ENCODE measurements at regions not wholly inside any gene's neighbourhood (a gene's known extent, or its start where the extent isn't known, plus 50 kb on each side); places are given as distances from the start of the nearest gene placed in this dataset.

- POLR2A ChIA-PET (ENCODE audit: low non-redundant PET), result no interaction called here
- H3K36me3 ChIP-seq (ENCODE audit: insufficient read depth, low read length, poor library complexity, severe bottlenecking), result no peaks in the 10 kb centered on the region
- CTCF ChIA-PET, result no interaction called here
- H3K27ac ChIP-seq (ENCODE audit: low read depth, low read length, poor library complexity, severe bottlenecking), result no peak overlapping the region
- TF ChIP-seq, protein P1, sequence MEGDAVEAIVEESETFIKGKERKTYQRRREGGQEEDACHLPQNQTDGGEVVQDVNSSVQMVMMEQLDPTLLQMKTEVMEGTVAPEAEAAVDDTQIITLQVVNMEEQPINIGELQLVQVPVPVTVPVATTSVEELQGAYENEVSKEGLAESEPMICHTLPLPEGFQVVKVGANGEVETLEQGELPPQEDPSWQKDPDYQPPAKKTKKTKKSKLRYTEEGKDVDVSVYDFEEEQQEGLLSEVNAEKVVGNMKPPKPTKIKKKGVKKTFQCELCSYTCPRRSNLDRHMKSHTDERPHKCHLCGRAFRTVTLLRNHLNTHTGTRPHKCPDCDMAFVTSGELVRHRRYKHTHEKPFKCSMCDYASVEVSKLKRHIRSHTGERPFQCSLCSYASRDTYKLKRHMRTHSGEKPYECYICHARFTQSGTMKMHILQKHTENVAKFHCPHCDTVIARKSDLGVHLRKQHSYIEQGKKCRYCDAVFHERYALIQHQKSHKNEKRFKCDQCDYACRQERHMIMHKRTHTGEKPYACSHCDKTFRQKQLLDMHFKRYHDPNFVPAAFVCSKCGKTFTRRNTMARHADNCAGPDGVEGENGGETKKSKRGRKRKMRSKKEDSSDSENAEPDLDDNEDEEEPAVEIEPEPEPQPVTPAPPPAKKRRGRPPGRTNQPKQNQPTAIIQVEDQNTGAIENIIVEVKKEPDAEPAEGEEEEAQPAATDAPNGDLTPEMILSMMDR (conservative IDR thresholded peaks at IDR 0.05; ENCODE audit: low read depth, low read length), result no peak
- TF ChIP-seq EZH2 (IDR thresholded peaks at IDR 0.05; ENCODE audit: borderline replicate concordance, low read depth, low read length, poor library complexity, severe bottlenecking), result no peak
- H3K4me3 ChIP-seq (ENCODE audit: low read depth, low read length, poor library complexity, severe bottlenecking), result no peak overlapping the region
- H3K4me1 ChIP-seq (ENCODE audit: insufficient read depth, low read length, poor library complexity, severe bottlenecking), result peaks cover 4% of the 10 kb centered on the region
- BruUV-seq (replicated peaks), result no TSS peak
- no peaks in the 10 kb centered on the region for H3K9me3 ChIP-seq (ENCODE audit: low read depth, low read length, poor library complexity, severe bottlenecking)
- H3K27me3 ChIP-seq (replicated peaks; ENCODE audit: insufficient read depth, low read depth, low read length, poor library complexity), result no peaks in the 10 kb centered on the region
- intact Hi-C loops (cut with micrococcal nuclease; ENCODE audit: unreplicated experiment), result no loop called here
- DNase-seq (ENCODE audit: low spot score), result no peak
These were observed 447.7 kb downstream of the SIPA1L2 start for GRCh38 chr1:232182236-232182635.

GRCh38 chr1:232180779-232181136 lies 449.2 kb downstream of the SIPA1L2 start:
- Histone ChIP-seq H3K36me3 (ENCODE audit: insufficient read depth, low read length, poor library complexity, severe bottlenecking) (no peaks in the 10 kb centered on the region), H3K27ac (ENCODE audit: low read depth, low read length, poor library complexity, severe bottlenecking) (no peak overlapping the region), H3K9me3 (ENCODE audit: low read depth, low read length, poor library complexity, severe bottlenecking) (no peaks in the 10 kb centered on the region), H3K27me3 (replicated peaks; ENCODE audit: insufficient read depth, low read depth, low read length, poor library complexity) (no peaks in the 10 kb centered on the region), H3K4me1 (ENCODE audit: insufficient read depth, low read length, poor library complexity, severe bottlenecking) (no peaks in the 10 kb centered on the region), H3K4me3 (ENCODE audit: low read depth, low read length, poor library complexity, severe bottlenecking) (no peak overlapping the region)
- POLR2A ChIA-PET (ENCODE audit: low non-redundant PET), result no interaction called here
- BruUV-seq (replicated peaks), result no TSS peak
- CTCF ChIA-PET, result no interaction called here
- TF ChIP-seq EZH2 (IDR thresholded peaks at IDR 0.05; ENCODE audit: borderline replicate concordance, low read depth, low read length, poor library complexity, severe bottlenecking), result no peak
- TF ChIP-seq, protein P1 (conservative IDR thresholded peaks at IDR 0.05; ENCODE audit: low read depth, low read length), result no peak
- intact Hi-C loops (cut with micrococcal nuclease; ENCODE audit: unreplicated experiment), result no loop called here
- DNase-seq (ENCODE audit: low spot score), result no peak

- ChIA-PET POLR2A (ENCODE audit: low non-redundant PET) (no interaction called here), CTCF (no interaction called here)
- Histone ChIP-seq H3K4me1 (ENCODE audit: insufficient read depth, low read length, poor library complexity, severe bottlenecking) (no peaks in the 10 kb centered on the region), H3K27ac (ENCODE audit: low read depth, low read length, poor library complexity, severe bottlenecking) (no peak overlapping the region), H3K27me3 (replicated peaks; ENCODE audit: insufficient read depth, low read depth, low read length, poor library complexity) (no peaks in the 10 kb centered on the region), H3K36me3 (ENCODE audit: insufficient read depth, low read length, poor library complexity, severe bottlenecking) (no peaks in the 10 kb centered on the region), H3K9me3 (ENCODE audit: low read depth, low read length, poor library complexity, severe bottlenecking) (no peaks in the 10 kb centered on the region), H3K4me3 (ENCODE audit: low read depth, low read length, poor library complexity, severe bottlenecking) (no peak overlapping the region)
- no peak for TF ChIP-seq EZH2 (IDR thresholded peaks at IDR 0.05; ENCODE audit: borderline replicate concordance, low read depth, low read length, poor library complexity, severe bottlenecking)
- TF ChIP-seq, protein P1 (conservative IDR thresholded peaks at IDR 0.05; ENCODE audit: low read depth, low read length), result no peak
- no peak for DNase-seq (ENCODE audit: low spot score)
- BruUV-seq (replicated peaks), result no TSS peak
- intact Hi-C loops (cut with micrococcal nuclease; ENCODE audit: unreplicated experiment), result no loop called here
These were observed 449.8 kb downstream of the SIPA1L2 start for GRCh38 chr1:232179896-232180778.
